OCI-LY3 (cell line): ENCODE measurements at regions not wholly inside any gene's neighbourhood (a gene's known extent, or its start where the extent isn't known, plus 50 kb on each side); places are given as distances from the start of the nearest gene placed in this dataset.

ENCODE experiments used
- EZH2phosphoT487 ChIP-seq: fragments of 200-600 bp; shearing (Covaris generic); IDR thresholded peaks from 2 replicates; pipeline ENCODE4 v1.6.1; 2018; ENCODE audit warnings: antibody characterized with exemption, mixed run types, low read depth
- TF ChIP-seq, protein P1 (sequence below): fragments of 200-600, 300-600 bp; sonication (generic); IDR thresholded peaks from 2 replicates; pipeline ENCODE4 v1.5.1; 2014; ENCODE audit warnings: antibody characterized with exemption, low read length, low read depth

- TF ChIP-seq, protein P1, sequence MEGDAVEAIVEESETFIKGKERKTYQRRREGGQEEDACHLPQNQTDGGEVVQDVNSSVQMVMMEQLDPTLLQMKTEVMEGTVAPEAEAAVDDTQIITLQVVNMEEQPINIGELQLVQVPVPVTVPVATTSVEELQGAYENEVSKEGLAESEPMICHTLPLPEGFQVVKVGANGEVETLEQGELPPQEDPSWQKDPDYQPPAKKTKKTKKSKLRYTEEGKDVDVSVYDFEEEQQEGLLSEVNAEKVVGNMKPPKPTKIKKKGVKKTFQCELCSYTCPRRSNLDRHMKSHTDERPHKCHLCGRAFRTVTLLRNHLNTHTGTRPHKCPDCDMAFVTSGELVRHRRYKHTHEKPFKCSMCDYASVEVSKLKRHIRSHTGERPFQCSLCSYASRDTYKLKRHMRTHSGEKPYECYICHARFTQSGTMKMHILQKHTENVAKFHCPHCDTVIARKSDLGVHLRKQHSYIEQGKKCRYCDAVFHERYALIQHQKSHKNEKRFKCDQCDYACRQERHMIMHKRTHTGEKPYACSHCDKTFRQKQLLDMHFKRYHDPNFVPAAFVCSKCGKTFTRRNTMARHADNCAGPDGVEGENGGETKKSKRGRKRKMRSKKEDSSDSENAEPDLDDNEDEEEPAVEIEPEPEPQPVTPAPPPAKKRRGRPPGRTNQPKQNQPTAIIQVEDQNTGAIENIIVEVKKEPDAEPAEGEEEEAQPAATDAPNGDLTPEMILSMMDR, result peak; percentile 10; the same call in 1 of the 2 replicates
- no peak for TF ChIP-seq EZH2phosphoT487
Measured at GRCh38 chr14:55802986-55803872, 223.2 kb downstream of the KTN1 start.
